AML-193 (cell line): ENCODE measurements at regions not wholly inside any gene's neighbourhood (a gene's known extent, or its start where the extent isn't known, plus 50 kb on each side); places are given as distances from the start of the nearest gene placed in this dataset.
A peak's percentile ranks its signal among the peaks of the same experiment; 100 is the strongest.
"Not testable (repeated sequence)": the region's sequence is repeated elsewhere in the genome, so short reads cannot be mapped to it uniquely, and the experiment has no call there.

ENCODE experiments used
- DNase-seq, 2 experiments: peaks; one replicate each; lab custom pipeline; 2025; lab: John Stamatoyannopoulos, UW

GRCh38 chr13:62418872-62419271 lies 1003.2 kb upstream of the PCDH20 start:
- DNase-seq = no peak

GRCh38 chr13:62418376-62418775 lies 1002.7 kb upstream of the PCDH20 start:
- DNase-seq = no peak

GRCh38 chr13:62407871-62408270 lies 992.2 kb upstream of the PCDH20 start:
- no peak for DNase-seq

- no peak for DNase-seq
Measured at GRCh38 chr13:62388515-62388914, 972.9 kb upstream of the PCDH20 start.

- DNase-seq = no peak
Measured at GRCh38 chr13:62387647-62388046, 972.0 kb upstream of the PCDH20 start.

- not testable (repeated sequence) for DNase-seq
Measured at GRCh38 chr13:62379241-62379640, 963.6 kb upstream of the PCDH20 start.

- no peak for DNase-seq
Measured at GRCh38 chr13:62377838-62378237, 962.2 kb upstream of the PCDH20 start.

- DNase-seq = no peak
Measured at GRCh38 chr13:62375653-62376052, 960.0 kb upstream of the PCDH20 start.

- DNase-seq = no peak
Measured at GRCh38 chr13:62371737-62372136, 956.1 kb upstream of the PCDH20 start.

- not testable (repeated sequence) for DNase-seq
Measured at GRCh38 chr13:62367971-62368370, 952.3 kb upstream of the PCDH20 start.

GRCh38 chr13:62360609-62361008 lies 945.0 kb upstream of the PCDH20 start:
- DNase-seq = no peak

GRCh38 chr13:62358646-62358932 lies 942.9 kb upstream of the PCDH20 start:
- DNase-seq = no peak

- peak; percentile 2 to 33 for DNase-seq
Measured at GRCh38 chr13:62357887-62358645, 942.4 kb upstream of the PCDH20 start.

- no peak for DNase-seq
Measured at GRCh38 chr13:62356977-62357376, 941.3 kb upstream of the PCDH20 start.

GRCh38 chr13:62337109-62337880 lies 921.6 kb upstream of the PCDH20 start:
- no peak for DNase-seq

- DNase-seq = no peak
Measured at GRCh38 chr13:62336507-62336906, 920.9 kb upstream of the PCDH20 start.

- no peak for DNase-seq
Measured at GRCh38 chr13:62333466-62333865, 917.8 kb upstream of the PCDH20 start.

- no peak for DNase-seq
Measured at GRCh38 chr13:62331384-62331783, 915.7 kb upstream of the PCDH20 start.

GRCh38 chr13:62327367-62327766 lies 911.7 kb upstream of the PCDH20 start:
- no peak for DNase-seq

- no peak for DNase-seq
Measured at GRCh38 chr13:62324842-62325241, 909.2 kb upstream of the PCDH20 start.

- no peak for DNase-seq
Measured at GRCh38 chr13:62321895-62322294, 906.2 kb upstream of the PCDH20 start.

- no peak for DNase-seq
Measured at GRCh38 chr13:62321139-62321538, 905.5 kb upstream of the PCDH20 start.
